Calu3 (cell line): ENCODE measurements at regions not wholly inside any gene's neighbourhood (a gene's known extent, or its start where the extent isn't known, plus 50 kb on each side); places are given as distances from the start of the nearest gene placed in this dataset.
"Not testable (repeated sequence)": the region's sequence is repeated elsewhere in the genome, so short reads cannot be mapped to it uniquely, and the experiment has no call there.

ENCODE experiments used
- BruUV-seq: library from RNA; stranded (reverse); fragments of 400-500 nt; replicated peaks from 2 replicates; lab custom pipeline; 2021; lab: Mats Ljungman, UMichigan
- CTCF ChIA-PET: fragments of 300-600 bp; sonication (Branson Sonifier 250); formaldehyde crosslinking; loops from one replicate; lab custom pipeline; 2022; ENCODE audit warnings: antibody characterized with exemption; lab: Charles Lee
- DNase-seq: peaks from one replicate; pipeline ENCODE4 v3.0.0; 2022
- H3K27ac Mint-ChIP-seq: one replicate; pipeline ENCODE4 v1.8.0; 2022; ENCODE audit warnings: mixed read lengths; ENCODE audit not compliant: unreplicated experiment
- H3K27me3 Mint-ChIP-seq: one replicate; pipeline ENCODE4 v1.8.0; 2022; ENCODE audit warnings: mixed read lengths; ENCODE audit not compliant: unreplicated experiment
- H3K36me3 Mint-ChIP-seq: one replicate; pipeline ENCODE4 v1.8.0; 2022; ENCODE audit warnings: mild to moderate bottlenecking, moderate library complexity, mixed read lengths; ENCODE audit not compliant: insufficient read depth, unreplicated experiment
- H3K4me1 Mint-ChIP-seq: one replicate; pipeline ENCODE4 v1.8.0; 2022; ENCODE audit warnings: mild to moderate bottlenecking, low read depth, mixed read lengths; ENCODE audit not compliant: unreplicated experiment
- H3K4me3 Mint-ChIP-seq: one replicate; pipeline ENCODE4 v1.8.0; 2022; ENCODE audit warnings: mild to moderate bottlenecking, low read depth, moderate library complexity, mixed read lengths; ENCODE audit not compliant: unreplicated experiment
- H3K9me3 Mint-ChIP-seq: one replicate; pipeline ENCODE4 v1.8.0; 2022; ENCODE audit warnings: low read depth, mixed read lengths; ENCODE audit not compliant: unreplicated experiment
- CTCF ChIP-seq: fragments of 200-600 bp; IDR thresholded peaks from one replicate; pipeline ENCODE4 v1.8.0; 2022; ENCODE audit warnings: antibody characterized with exemption; ENCODE audit not compliant: unreplicated experiment
- intact Hi-C: fragments of 100-400 bp; cut with micrococcal nuclease; formaldehyde crosslinking; loops from one replicate; pipeline ENCODE4 v1.10.0; 2022; ENCODE audit not compliant: unreplicated experiment

DNA sequence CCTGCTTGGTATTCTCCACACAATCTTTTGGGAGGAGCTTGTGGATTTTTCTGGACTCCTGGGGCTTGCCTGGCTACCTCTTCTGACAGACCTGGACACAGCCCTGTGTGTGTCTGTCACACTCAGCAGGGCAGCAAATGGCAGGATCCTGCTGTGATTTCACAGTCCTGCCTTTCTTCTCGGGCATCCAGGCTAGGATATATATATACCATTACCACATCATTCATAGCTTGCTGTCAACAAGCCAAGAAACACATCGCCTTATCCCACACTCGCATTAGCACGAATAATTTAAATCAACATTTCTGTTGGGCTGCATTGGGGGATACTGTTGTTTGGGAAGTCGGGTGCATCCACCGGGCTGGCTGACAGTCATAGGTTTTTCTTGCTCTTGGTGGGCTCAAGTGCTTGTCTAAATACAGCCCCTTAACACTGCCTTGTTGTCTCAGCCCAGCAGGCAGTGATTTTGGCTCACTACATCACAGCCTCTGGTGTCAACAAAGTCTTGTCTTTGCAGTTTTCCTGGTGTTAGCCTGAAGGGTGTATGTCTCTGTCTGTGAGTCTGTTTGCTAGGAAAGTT, 154.9 kb upstream of the FERMT1 start:
- Mint-ChIP-seq H3K9me3 (peaks cover 5% of the 10 kb centered on the region), H3K27ac (no peak overlapping the region), H3K36me3 (no peaks in the 10 kb centered on the region), H3K4me3 (no peak overlapping the region), H3K27me3 (peaks cover 30% of the 10 kb centered on the region), H3K4me1 (no peaks in the 10 kb centered on the region)
- CTCF ChIA-PET, result interaction anchor here (0.9 kb wide), 1 partner anchor 899 kb away, joined by 3 read pairs; no protein-coding TSS in a partner anchor
- BruUV-seq, result no TSS peak
- no peak for TF ChIP-seq CTCF
- DNase-seq, result no peak
- intact Hi-C loops, result no loop called here

DNA sequence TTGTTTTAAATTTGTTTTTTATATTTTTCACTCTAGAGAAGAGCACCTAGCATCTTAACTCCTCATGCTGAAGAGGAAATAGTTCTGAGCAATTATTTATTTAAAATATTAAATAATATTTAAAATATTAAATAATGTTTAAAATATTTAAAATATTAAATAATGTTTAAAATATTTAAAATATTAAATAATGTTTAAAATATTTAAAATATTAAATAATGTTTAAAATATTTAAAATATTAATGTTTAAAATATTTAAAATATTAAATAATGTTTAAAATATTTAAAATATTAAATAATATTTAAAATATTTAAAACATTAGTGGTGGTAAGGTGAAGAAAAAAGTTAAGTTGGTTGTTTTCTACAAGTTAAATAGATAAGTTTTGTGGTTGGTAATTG, 147.6 kb upstream of the FERMT1 start:
- intact Hi-C loops, H3K9me3 Mint-ChIP-seq, H3K4me3 Mint-ChIP-seq, CTCF ChIA-PET, DNase-seq, H3K27ac Mint-ChIP-seq, H3K36me3 Mint-ChIP-seq, BruUV-seq, H3K4me1 Mint-ChIP-seq: not testable (repeated sequence)
- peaks cover 31% of the 10 kb centered on the region for H3K27me3 Mint-ChIP-seq

DNA sequence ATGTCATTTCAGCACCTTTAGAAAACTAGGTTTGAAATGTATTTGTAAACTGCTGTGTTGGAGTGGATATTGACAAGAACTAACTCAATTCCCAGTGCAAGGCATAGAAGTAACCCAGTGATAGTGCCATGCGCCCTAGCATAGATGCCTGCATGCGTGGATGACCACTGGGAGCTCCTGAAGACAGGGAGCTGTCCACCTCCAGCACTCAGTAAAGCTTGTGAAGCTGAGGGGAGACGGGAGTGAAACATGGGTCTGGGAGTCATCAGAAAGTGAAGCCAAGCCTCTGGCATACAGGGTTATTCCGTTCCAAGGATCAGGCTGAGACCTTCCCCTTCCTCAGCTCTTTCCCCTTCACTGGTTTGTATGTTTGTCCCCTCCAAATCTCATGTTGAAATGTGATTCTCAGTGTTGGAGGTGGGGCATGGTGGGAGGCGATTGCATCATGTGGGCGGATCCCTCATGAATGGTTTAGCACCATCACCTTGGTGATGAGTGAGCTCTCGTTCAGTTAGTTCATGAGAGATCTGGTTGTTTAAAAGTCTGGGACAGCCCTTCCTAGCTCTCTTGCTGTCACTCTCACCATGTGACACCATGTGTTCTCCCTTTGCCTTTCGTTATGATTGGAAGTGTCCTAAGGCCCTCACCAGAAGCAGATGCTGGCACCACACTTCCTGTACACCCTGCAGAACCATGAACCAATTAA, 146.5 kb upstream of the FERMT1 start:
- H3K27ac Mint-ChIP-seq, result no peak overlapping the region
- no peak for DNase-seq
- CTCF ChIA-PET, result no interaction called here

GRCh38 chr20:6265204-6265904, 142.5 kb upstream of the FERMT1 start:
- no peaks in the 10 kb centered on the region for H3K36me3 Mint-ChIP-seq
- intact Hi-C loops, result loop anchor here (1.0 to 10.0 kb wide), 3 partner anchors 309 to 554 kb away; no protein-coding TSS in a partner anchor
- peak; percentile 6 for DNase-seq
- no peaks in the 10 kb centered on the region for H3K9me3 Mint-ChIP-seq
- TF ChIP-seq CTCF, result no peak
- H3K4me1 Mint-ChIP-seq, result peaks cover 8% of the 10 kb centered on the region
- CTCF ChIA-PET, result interaction anchor here (1.0 to 1.1 kb wide), 2 partner anchors 293 to 317 kb away, joined by 4 to 6 read pairs; no protein-coding TSS in a partner anchor
- BruUV-seq, result no TSS peak
- H3K4me3 Mint-ChIP-seq, result no peak overlapping the region
- H3K27me3 Mint-ChIP-seq, result peaks cover 48% of the 10 kb centered on the region
- H3K27ac Mint-ChIP-seq, result no peak overlapping the region

More for the DNA sequence above, 146.5 kb upstream of the FERMT1 start:
- Mint-ChIP-seq H3K27me3 (peaks cover 27% of the 10 kb centered on the region), H3K4me1 (peaks cover 7% of the 10 kb centered on the region), H3K36me3 (no peaks in the 10 kb centered on the region), H3K9me3 (no peaks in the 10 kb centered on the region), H3K4me3 (no peak overlapping the region)
- intact Hi-C loops, result loop anchor here (10.0 kb wide), 2 partner anchors 305 to 365 kb away; no protein-coding TSS in a partner anchor
- no peak for TF ChIP-seq CTCF
- BruUV-seq, result no TSS peak
